ENCODE measurements at regions not wholly inside any gene's neighbourhood (a gene's known extent, or its start where the extent isn't known, plus 50 kb on each side); places are given as distances from the start of the nearest gene placed in this dataset.

DNA sequence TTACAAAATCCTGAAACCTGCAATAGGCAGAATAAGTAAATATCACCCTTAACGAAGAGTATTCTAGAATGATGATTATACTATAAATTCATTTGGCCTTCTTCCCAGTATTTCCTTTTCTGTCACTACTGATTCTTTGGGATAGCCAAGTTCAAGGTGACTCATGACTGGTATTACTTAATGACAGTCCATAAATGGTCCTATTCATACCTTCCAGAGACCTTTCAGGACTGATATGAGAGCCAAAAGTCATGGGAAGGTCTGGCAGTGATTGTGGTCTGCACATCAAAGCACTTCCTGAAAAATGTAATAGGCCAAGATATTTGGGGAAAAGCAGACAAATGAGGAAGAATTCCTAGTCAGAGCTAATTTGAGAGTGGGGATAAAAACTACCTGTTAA, 239.6 kb upstream of the FAM47A start:
- TF ChIP-seq POLR2A (IDR thresholded peaks at IDR 0.05) (no peak), POLR2AphosphoS5 (IDR thresholded peaks at IDR 0.05) (no peak)
